ENCODE measurements at regions not wholly inside any gene's neighbourhood (a gene's known extent, or its start where the extent isn't known, plus 50 kb on each side); places are given as distances from the start of the nearest gene placed in this dataset.
A peak's percentile ranks its signal among the peaks of the same experiment; 100 is the strongest.

DNA sequence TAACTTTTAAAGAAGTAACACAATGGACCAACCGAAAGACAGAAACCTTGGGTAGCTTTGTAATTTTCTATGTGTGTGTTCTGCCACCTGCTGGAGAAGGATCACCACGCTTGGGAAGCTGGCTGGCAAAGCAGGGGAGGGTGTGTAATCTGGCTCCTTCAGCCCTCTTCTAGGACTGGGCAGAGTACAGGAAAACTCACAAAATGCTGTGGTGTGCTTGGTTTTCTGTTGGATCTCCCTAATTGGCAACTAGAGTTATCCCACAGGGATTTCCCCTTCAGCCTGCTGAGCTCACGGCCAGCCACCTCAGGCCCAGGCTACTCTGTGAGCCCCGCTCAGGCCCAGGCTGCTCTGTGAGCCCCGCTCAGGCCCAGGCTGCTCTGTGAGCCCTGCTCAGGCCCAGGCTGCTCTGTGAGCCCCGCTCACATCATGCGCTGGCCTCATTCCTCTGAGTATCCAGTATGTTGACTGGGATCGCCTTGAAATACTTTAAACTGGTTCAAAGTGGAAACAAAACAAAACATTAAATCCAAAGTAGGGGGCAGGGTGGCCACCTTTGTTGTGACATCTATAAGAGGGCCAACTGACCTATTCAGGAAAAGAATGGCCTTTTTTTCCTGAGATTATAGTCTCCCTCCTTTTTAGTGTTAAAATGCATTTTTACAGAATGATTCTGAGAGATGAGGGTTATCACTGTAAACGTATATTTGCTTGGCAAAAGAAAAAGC is 52.0 kb upstream of the RNU6-8 start:
- DNase-seq: peak; percentile 55

DNA sequence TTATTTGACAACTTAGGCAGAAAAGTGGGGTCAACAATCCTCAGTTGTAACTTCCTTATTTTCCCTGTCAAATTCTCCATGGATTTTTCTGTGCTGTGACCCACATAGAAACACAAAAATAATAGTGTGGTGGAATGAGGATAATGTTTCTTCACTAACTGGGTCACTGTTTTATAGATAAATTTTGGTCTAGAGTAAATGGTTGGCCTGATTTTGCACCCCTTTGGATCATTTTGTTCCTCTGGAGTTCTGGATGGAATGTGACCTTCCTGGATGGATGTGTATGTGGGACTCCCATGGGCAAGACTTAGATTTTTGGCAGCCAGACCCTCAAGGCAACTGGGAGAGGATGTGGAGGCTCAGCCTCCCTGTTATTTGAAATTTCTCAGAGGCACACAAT is 52.7 kb upstream of the RNU6-8 start:
- DNase-seq: no peak

GRCh38 chr14:32256576-32256975 is 53.5 kb upstream of the RNU6-8 start:
- no peak for DNase-seq

- DNase-seq: no peak
Measured at GRCh38 chr14:32258336-32258993, 55.4 kb upstream of the RNU6-8 start.

DNA sequence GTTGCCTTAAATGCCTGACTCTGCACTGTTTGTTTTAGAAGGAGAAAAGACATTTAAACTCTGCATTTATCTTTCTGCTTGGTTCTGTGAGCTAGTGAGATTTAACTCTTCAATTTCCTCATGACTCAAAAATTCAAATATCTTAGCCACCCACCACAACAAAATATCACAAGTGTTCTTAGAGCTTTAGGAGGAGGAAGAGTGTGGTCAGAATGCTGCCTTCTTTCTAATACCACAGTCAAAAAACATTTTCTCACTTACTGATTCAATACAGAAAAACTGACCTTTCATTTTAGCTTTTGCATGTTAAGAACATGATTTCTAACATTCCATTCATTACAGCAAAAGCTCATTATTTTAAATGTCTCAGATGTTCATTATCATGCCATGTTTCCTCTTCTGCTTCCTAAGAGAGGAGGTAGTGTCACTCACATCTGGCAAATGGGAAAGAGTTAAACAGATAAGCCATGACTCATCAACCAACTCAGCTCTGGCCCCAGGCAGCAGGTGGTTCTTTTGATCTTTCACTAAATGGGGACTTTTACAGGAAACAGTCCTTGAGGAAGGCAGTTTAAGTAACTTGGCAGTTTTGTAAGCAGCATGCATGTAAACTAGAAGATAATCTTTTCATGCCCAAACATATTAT is 56.4 kb upstream of the RNU6-8 start:
- no peak for DNase-seq

- no peak for DNase-seq
Measured at GRCh38 chr14:32263939-32264567, 61.0 kb upstream of the RNU6-8 start.

DNA sequence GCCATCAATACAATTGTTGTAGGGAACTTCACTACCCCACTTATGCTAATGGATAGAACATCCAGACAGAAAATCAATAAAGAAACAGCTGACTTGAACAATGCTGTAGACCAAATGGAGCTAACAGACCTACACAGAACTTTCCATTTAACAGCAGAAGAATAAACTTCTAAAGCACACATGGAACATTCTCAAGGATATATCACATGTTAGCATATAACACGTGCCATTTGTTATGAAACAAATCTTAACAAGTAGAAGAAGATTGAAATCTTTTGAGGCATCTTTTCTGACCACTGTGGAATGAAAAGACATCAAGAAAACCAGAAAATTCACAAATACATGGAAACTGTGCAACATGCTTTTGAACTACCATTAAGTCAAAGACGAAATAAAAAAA is 62.5 kb upstream of the RNU6-8 start:
- DNase-seq: no peak

DNA sequence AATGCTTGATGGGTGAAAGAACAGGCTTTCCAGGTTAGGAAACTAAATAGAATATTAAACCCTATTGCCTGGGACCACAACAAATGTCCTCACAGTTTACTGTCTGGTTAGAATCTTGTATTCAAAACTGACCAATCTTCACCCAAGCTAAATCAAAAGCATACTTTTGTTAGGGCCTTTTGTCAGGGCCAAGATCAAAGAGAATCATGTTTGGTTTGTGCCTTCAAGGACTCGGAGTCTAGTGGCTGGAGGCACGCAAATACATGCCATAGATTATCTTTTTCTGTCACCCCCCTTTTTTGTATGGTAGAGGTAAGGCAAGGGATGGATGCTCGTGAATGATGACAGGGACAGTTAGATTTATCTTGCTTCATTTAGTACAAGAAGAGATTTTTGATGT is 51.1 kb upstream of the AKAP6 start:
- DNase-seq: no peak

Measured in NCI-H2171 (cell line).